OCI-LY1 (cell line): ENCODE measurements at regions not wholly inside any gene's neighbourhood (a gene's known extent, or its start where the extent isn't known, plus 50 kb on each side); places are given as distances from the start of the nearest gene placed in this dataset.

Experiments used
- H2AFZ ChIP-seq: fragments of 200-600 bp; sonication (generic), shearing (Covaris generic); 2 replicates; pipeline ENCODE4 v1.6.0; 2014; ENCODE audit warnings: antibody characterized with exemption, mild to moderate bottlenecking, low read length
- H3F3A ChIP-seq: fragments of 200-600 bp; sonication (generic), shearing (Covaris generic); 2 replicates; pipeline ENCODE4 v1.6.0; 2014; ENCODE audit warnings: mild to moderate bottlenecking, antibody characterized with exemption, low read length, moderate library complexity; ENCODE audit not compliant: insufficient read depth
- H3K27ac ChIP-seq: fragments of 200-600 bp; sonication (generic); 2 replicates; pipeline ENCODE4 v1.5.1; 2014; ENCODE audit warnings: low read length, mixed run types, mild to moderate bottlenecking, low read depth; ENCODE audit not compliant: poor library complexity, severe bottlenecking
- H3K27me3 ChIP-seq: fragments of 200-600 bp; sonication (generic); 2 replicates; pipeline ENCODE4 v1.6.0; 2014; ENCODE audit warnings: antibody characterized with exemption, mild to moderate bottlenecking, low read length, moderate library complexity; ENCODE audit not compliant: insufficient read depth
- H3K36me3 ChIP-seq: fragments of 200-600 bp; sonication (generic); 2 replicates; pipeline ENCODE4 v1.6.1; 2014; ENCODE audit warnings: mild to moderate bottlenecking, antibody characterized with exemption, low read length, moderate library complexity, mixed read lengths; ENCODE audit not compliant: insufficient read depth
- H3K4me1 ChIP-seq: fragments of 200-600 bp; sonication (generic); 2 replicates; pipeline ENCODE4 v1.5.1; 2014; ENCODE audit warnings: mild to moderate bottlenecking, low read length, moderate library complexity; ENCODE audit not compliant: insufficient read depth, severe bottlenecking
- H3K4me2 ChIP-seq: fragments of 200-600 bp; sonication (generic), shearing (Covaris generic); 2 replicates; pipeline ENCODE4 v1.6.1; 2014; ENCODE audit warnings: low read length
- H3K4me3 ChIP-seq: fragments of 200-600 bp; sonication (generic); 2 replicates; pipeline ENCODE4 v1.5.1; 2014; ENCODE audit warnings: low read length, low read depth, mild to moderate bottlenecking, mixed read lengths; ENCODE audit not compliant: poor library complexity, severe bottlenecking
- H3K79me2 ChIP-seq: fragments of 200-600 bp; shearing (Covaris generic); 2 replicates; pipeline ENCODE4 v1.6.1; 2016; ENCODE audit warnings: mixed run types, low read length, mixed read lengths; ENCODE audit not compliant: insufficient read depth
- H3K9ac ChIP-seq: fragments of 200-600 bp; sonication (generic), shearing (Covaris generic); 2 replicates; pipeline ENCODE4 v1.6.1; 2014; ENCODE audit warnings: mild to moderate bottlenecking, low read length, mixed read lengths
- H3K9me2 ChIP-seq: fragments of 200-600 bp; sonication (generic), shearing (Covaris generic); 2 replicates; pipeline ENCODE4 v1.6.1; 2014; ENCODE audit warnings: low read depth, mild to moderate bottlenecking, low read length, mixed read lengths
- H3K9me3 ChIP-seq: fragments of 200-600 bp; shearing (Covaris generic); 2 replicates; pipeline ENCODE4 v1.6.1; 2014; ENCODE audit warnings: low read length, mixed read lengths
- H4K20me1 ChIP-seq: fragments of 200-600 bp; sonication (generic), shearing (Covaris generic); 2 replicates; pipeline ENCODE4 v1.6.0; 2016; ENCODE audit warnings: mild to moderate bottlenecking, low read length; ENCODE audit not compliant: insufficient read depth
- CTCF ChIP-seq: fragments of 200-600 bp; sonication (generic), shearing (Covaris generic); IDR thresholded peaks from 2 replicates; pipeline ENCODE4 v1.5.1; 2017; ENCODE audit warnings: mild to moderate bottlenecking, antibody characterized with exemption, low read length, moderate library complexity, mixed read lengths
- EZH2 ChIP-seq: fragments of 200-600 bp; sonication (generic), shearing (Covaris generic); IDR thresholded peaks from 2 replicates; pipeline ENCODE4 v1.8.0; 2017; ENCODE audit warnings: borderline replicate concordance, mixed run types, mild to moderate bottlenecking, antibody characterized with exemption, low read length, moderate library complexity, mixed read lengths

GRCh38 chr5:114581136-114581535 lies 219.3 kb downstream of the KCNN2 start:
- Histone ChIP-seq H2AFZ (no peak overlapping the region), H3K27me3 (no peaks in the 10 kb centered on the region), H3K27ac (no peak overlapping the region), H3K4me3 (no peak overlapping the region), H3K9me2 (no peaks in the 10 kb centered on the region), H3K9me3 (no peaks in the 10 kb centered on the region), H3F3A (no peaks in the 10 kb centered on the region), H3K36me3 (no peaks in the 10 kb centered on the region), H3K9ac (no peak overlapping the region), H3K79me2 (no peaks in the 10 kb centered on the region), H3K4me2 (no peak overlapping the region), H3K4me1 (no peaks in the 10 kb centered on the region), H4K20me1 (no peaks in the 10 kb centered on the region)
- TF ChIP-seq CTCF (no peak), EZH2 (no peak)

GRCh38 chr5:114565871-114566270 lies 204.0 kb downstream of the KCNN2 start:
- H3K9me2 ChIP-seq: no peaks in the 10 kb centered on the region
- no peak for TF ChIP-seq EZH2
- TF ChIP-seq CTCF: no peak
- no peak overlapping the region for H3K4me2 ChIP-seq
- no peaks in the 10 kb centered on the region for H3K27me3 ChIP-seq
- no peaks in the 10 kb centered on the region for H3F3A ChIP-seq
- H3K27ac ChIP-seq: no peak overlapping the region
- H3K9me3 ChIP-seq: no peaks in the 10 kb centered on the region
- no peak overlapping the region for H3K4me3 ChIP-seq
- no peaks in the 10 kb centered on the region for H3K4me1 ChIP-seq
- H3K9ac ChIP-seq: no peak overlapping the region
- H2AFZ ChIP-seq: no peak overlapping the region
- H3K36me3 ChIP-seq: no peaks in the 10 kb centered on the region
- H4K20me1 ChIP-seq: no peaks in the 10 kb centered on the region
- H3K79me2 ChIP-seq: no peaks in the 10 kb centered on the region

DNA sequence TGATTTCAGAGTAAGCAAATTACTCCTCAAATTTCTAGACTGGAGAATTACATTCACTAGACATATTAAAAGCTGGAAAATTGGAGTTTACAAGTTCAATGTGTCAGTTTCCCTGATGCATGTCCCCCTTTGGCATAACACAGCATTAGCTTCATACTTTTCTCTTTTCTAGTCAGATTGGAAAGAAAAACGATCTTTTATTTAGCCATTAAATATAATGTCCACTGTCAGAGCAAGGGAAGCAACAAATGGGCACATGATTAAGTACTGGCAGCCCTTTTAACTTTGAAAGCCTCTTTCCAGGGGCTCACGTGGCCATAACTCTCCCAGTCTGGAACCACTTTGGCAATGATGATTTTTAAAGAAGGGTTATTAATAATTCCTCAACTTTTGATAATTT lies 203.3 kb downstream of the KCNN2 start:
- Histone ChIP-seq H3F3A (no peaks in the 10 kb centered on the region), H3K9me3 (no peaks in the 10 kb centered on the region), H3K4me2 (no peak overlapping the region), H3K4me1 (no peaks in the 10 kb centered on the region), H3K9ac (no peak overlapping the region), H3K4me3 (no peak overlapping the region), H3K9me2 (no peaks in the 10 kb centered on the region), H3K27ac (no peak overlapping the region), H3K79me2 (no peaks in the 10 kb centered on the region), H2AFZ (no peak overlapping the region), H3K27me3 (no peaks in the 10 kb centered on the region), H4K20me1 (no peaks in the 10 kb centered on the region), H3K36me3 (no peaks in the 10 kb centered on the region)
- TF ChIP-seq EZH2: no peak
- no peak for TF ChIP-seq CTCF
